Sigmoid colon (tissue), 4 donors: ENCODE measurements at regions not wholly inside any gene's neighbourhood (a gene's known extent, or its start where the extent isn't known, plus 50 kb on each side); places are given as distances from the start of the nearest gene placed in this dataset.

Experiments
- EP300 ChIP-seq, 4 donors: sonication (generic); formaldehyde crosslinking; IDR thresholded peaks; one replicate each; pipeline ENCODE4 v1.6.1; 2017; ENCODE audit warnings: antibody characterized with exemption in 4 of 4
- TF ChIP-seq, protein P1 (sequence below), 4 experiments: fragments of 450-650 bp in 3 of 4; fragments of 200-600 bp in 1 of 4; IDR thresholded peaks; one replicate each; pipeline ENCODE4 v1.5.1; 2016 to 2019; ENCODE audit warnings: antibody characterized with exemption in 4 of 4, mild to moderate bottlenecking in 3 of 4, moderate library complexity in 2 of 4

DNA sequence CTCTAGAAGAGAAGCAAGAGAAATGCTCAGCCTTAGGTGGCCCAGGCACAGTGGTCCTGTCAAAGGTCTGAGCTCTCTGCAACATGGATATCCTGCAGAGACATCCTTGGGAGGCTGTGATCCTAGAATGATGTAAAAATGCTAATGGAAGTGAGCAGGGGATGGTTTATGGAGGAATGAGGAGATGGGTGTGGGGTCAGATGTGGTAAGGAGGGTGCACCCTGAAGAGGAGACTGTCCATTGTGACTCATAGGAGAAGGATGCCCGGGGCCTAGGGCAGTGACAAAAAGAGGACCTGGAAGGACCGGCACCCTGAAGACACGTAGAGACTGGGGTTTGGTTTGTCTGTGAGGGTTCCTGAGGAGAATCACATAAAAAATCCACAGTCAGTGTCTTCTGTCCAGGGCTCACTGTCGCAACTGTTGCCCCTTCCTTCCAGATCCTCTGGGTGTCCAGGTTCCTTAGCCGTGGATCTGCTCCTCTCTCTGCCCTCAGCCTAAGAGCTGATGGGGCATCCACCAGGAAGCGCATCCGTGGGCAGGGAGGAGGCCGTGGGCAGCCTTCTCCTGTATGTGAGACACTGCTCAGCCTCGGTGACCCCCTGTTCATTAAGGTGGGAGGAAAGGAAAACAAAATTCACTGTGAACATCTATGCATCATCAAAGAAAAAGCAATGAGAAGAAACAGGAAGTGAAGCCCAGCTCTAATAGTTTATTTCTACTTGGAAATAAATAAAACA, 110.7 kb downstream of the VPREB1 start:
- TF ChIP-seq, protein P1, sequence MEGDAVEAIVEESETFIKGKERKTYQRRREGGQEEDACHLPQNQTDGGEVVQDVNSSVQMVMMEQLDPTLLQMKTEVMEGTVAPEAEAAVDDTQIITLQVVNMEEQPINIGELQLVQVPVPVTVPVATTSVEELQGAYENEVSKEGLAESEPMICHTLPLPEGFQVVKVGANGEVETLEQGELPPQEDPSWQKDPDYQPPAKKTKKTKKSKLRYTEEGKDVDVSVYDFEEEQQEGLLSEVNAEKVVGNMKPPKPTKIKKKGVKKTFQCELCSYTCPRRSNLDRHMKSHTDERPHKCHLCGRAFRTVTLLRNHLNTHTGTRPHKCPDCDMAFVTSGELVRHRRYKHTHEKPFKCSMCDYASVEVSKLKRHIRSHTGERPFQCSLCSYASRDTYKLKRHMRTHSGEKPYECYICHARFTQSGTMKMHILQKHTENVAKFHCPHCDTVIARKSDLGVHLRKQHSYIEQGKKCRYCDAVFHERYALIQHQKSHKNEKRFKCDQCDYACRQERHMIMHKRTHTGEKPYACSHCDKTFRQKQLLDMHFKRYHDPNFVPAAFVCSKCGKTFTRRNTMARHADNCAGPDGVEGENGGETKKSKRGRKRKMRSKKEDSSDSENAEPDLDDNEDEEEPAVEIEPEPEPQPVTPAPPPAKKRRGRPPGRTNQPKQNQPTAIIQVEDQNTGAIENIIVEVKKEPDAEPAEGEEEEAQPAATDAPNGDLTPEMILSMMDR (IDR thresholded peaks at IDR 0.05) = no peak
- TF ChIP-seq EP300 (IDR thresholded peaks at IDR 0.05) = no peak
